Lung (tissue), 11 donors: ENCODE measurements at regions not wholly inside any gene's neighbourhood (a gene's known extent, or its start where the extent isn't known, plus 50 kb on each side); places are given as distances from the start of the nearest gene placed in this dataset.
A peak's percentile ranks its signal among the peaks of the same experiment; 100 is the strongest.

ENCODE experiments used
- ATAC-seq: fragments of 200-7000 bp; cut with Tn5 transposase; one replicate; pipeline ENCODE4 v1.9.1; 2020; ENCODE audit warnings: moderate number of reproducible peaks; ENCODE audit not compliant: insufficient read depth, low FRiP score
- DNase-seq, 3 donors: peaks; one replicate each; pipeline ENCODE4 v3.0.0-alpha.2; 2013 to 2017
- H3K27ac ChIP-seq, 2 donors: one replicate each; pipeline ENCODE4 v1.5.1; 2013; ENCODE audit warnings: mild to moderate bottlenecking in 2 of 2, moderate library complexity in 2 of 2, control low read depth in 1 of 2, inconsistent platforms in 1 of 2, low read depth in 1 of 2, low read length in 1 of 2
- H3K27me3 ChIP-seq, 3 donors: one replicate each; pipeline ENCODE4 v1.5.1; 2013; ENCODE audit warnings: low read length in 2 of 3; ENCODE audit not compliant: control insufficient read depth in 3 of 3, insufficient read depth in 3 of 3
- H3K36me3 ChIP-seq, 4 donors: one replicate each; pipeline ENCODE4 v1.5.1; 2013; ENCODE audit warnings: low read length in 4 of 4, mild to moderate bottlenecking in 1 of 4, moderate library complexity in 1 of 4; ENCODE audit not compliant: control insufficient read depth in 4 of 4, insufficient read depth in 4 of 4
- H3K4me1 ChIP-seq, 5 donors: one replicate each; pipeline ENCODE4 v1.5.1; 2013; ENCODE audit warnings: low read length in 5 of 5, mild to moderate bottlenecking in 2 of 5, moderate library complexity in 1 of 5; ENCODE audit not compliant: control insufficient read depth in 5 of 5, insufficient read depth in 5 of 5
- H3K4me3 ChIP-seq: one replicate; pipeline ENCODE4 v1.5.1; 2013; ENCODE audit warnings: mild to moderate bottlenecking, control low read depth, moderate library complexity
- H3K9ac ChIP-seq, 2 donors: one replicate each; pipeline ENCODE4 v1.5.1; 2013; ENCODE audit warnings: low read length in 2 of 2, control low read depth in 1 of 2; ENCODE audit not compliant: insufficient read depth in 1 of 2
- H3K9me3 ChIP-seq, 4 donors: one replicate each; pipeline ENCODE4 v1.5.1; 2013; ENCODE audit warnings: low read length in 3 of 4, mild to moderate bottlenecking in 1 of 4, moderate library complexity in 1 of 4; ENCODE audit not compliant: control insufficient read depth in 4 of 4, insufficient read depth in 3 of 4
- WGBS, 2 donors: extraction: QIAGEN DNeasy Blood & Tissue Kit; methylation state at CpG; one replicate each; pipeline ENCODE4 v1.1.7; 2013; 5-methylcytosine and 5-hydroxymethylcytosine counted together
- TF ChIP-seq, protein P1 (sequence below): IDR thresholded peaks from 2 replicates; pipeline ENCODE4 v1.5.1; 2012; ENCODE audit warnings: mild to moderate bottlenecking; ENCODE audit errors: control extremely low read depth, extremely low read depth
- donor health status: control.
- donor health status: control.
- donor health status: Bipolar disorder and iron deficiency.
- donor health status: healthy.
- donor health status: DM: yes; HTN: yes; CAD: no.

DNA sequence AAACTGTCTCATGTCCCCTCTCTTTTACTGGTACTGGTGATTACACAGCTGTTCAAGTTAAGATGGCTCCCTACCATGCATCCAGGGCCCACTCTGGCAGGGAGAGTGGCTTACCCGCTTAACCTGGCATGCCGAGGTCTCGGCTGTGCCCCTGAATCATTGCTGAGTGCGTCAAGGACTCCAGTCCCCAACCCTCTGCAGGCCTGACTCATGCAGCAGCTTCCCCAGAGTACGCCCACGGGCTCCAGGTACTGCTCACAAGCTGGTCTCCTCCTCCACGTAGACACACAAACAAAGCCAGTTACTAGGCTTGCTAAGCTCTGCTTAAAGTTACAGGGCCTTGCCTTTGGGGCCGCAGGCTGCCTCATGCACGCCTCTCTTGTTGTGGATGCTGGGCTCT is 447.4 kb downstream of the COG6 start:
- H3K27me3 ChIP-seq: no peaks in the 10 kb centered on the region
- no peaks in the 10 kb centered on the region for H3K4me1 ChIP-seq
- WGBS, 2 donors: 87 to 93% methylated on average over 9 of the region's 9 CpGs
- ATAC-seq (no peak), DNase-seq (no peak)
- H3K9me3 ChIP-seq: no peaks in the 10 kb centered on the region
- TF ChIP-seq, protein P1, sequence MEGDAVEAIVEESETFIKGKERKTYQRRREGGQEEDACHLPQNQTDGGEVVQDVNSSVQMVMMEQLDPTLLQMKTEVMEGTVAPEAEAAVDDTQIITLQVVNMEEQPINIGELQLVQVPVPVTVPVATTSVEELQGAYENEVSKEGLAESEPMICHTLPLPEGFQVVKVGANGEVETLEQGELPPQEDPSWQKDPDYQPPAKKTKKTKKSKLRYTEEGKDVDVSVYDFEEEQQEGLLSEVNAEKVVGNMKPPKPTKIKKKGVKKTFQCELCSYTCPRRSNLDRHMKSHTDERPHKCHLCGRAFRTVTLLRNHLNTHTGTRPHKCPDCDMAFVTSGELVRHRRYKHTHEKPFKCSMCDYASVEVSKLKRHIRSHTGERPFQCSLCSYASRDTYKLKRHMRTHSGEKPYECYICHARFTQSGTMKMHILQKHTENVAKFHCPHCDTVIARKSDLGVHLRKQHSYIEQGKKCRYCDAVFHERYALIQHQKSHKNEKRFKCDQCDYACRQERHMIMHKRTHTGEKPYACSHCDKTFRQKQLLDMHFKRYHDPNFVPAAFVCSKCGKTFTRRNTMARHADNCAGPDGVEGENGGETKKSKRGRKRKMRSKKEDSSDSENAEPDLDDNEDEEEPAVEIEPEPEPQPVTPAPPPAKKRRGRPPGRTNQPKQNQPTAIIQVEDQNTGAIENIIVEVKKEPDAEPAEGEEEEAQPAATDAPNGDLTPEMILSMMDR: no peak
- no peak overlapping the region for H3K4me3 ChIP-seq
- no peak overlapping the region for H3K9ac ChIP-seq
- no peak overlapping the region for H3K27ac ChIP-seq
- H3K36me3 ChIP-seq: no peaks in the 10 kb centered on the region

DNA sequence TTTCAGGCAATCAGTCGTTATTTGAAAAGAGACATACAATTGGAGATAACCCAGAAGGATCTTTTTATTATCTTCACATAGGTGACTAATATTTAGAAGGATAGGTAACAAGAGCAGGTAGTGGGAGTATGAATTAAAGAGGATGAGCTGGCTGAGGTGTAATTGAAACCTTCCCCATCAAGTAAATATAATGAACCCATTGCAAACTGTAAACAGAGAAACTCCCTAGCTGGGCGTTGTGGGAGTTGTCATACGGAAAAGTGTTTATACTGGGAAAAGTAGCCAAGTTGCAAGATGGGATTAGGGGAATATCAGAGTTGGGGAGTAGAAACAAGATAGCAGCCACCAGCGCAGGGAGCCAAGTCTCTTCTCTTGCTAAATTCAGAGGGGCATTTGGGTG is 448.4 kb downstream of the COG6 start:
- DNase-seq (no peak), ATAC-seq (no peak)
- no peaks in the 10 kb centered on the region for H3K9me3 ChIP-seq
- WGBS, 2 donors: 79 to 83% methylated on average over 4 of the region's 4 CpGs
- H3K27ac ChIP-seq: no peak overlapping the region
- H3K27me3 ChIP-seq: no peaks in the 10 kb centered on the region
- TF ChIP-seq, protein P1: no peak
- H3K4me1 ChIP-seq: no peaks in the 10 kb centered on the region
- no peaks in the 10 kb centered on the region for H3K36me3 ChIP-seq
- no peak overlapping the region for H3K9ac ChIP-seq
- H3K4me3 ChIP-seq: no peak overlapping the region

DNA sequence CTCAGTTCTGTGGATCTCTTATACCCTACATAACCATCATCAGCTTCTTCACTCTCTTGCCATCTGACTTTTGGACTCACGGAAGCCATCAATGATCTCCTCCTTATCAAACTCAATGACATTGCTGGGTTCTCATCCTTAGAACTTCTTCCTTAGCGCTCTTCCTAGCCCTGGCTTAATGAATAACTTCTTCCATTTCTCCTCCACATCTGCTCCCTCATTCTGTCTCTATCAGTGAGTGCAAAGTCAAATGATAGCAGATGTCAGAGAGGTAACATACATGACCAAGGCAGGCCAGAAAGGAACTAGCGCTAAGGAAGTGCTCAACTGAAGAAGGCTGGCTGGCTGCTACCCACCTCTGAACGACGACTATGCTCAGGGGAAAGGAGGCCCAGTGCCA is 449.8 kb downstream of the COG6 start:
- DNase-seq: no peak
- TF ChIP-seq, protein P1: no peak
- WGBS, 2 donors: 85 to 91% methylated on average over 5 of the region's 5 CpGs
- H3K4me1 ChIP-seq: no peaks in the 10 kb centered on the region
- no peaks in the 10 kb centered on the region for H3K36me3 ChIP-seq
- ATAC-seq: no peak
- no peak overlapping the region for H3K9ac ChIP-seq
- H3K27ac ChIP-seq: no peak overlapping the region
- H3K27me3 ChIP-seq: no peaks in the 10 kb centered on the region
- H3K4me3 ChIP-seq: no peak overlapping the region
- H3K9me3 ChIP-seq: no peaks in the 10 kb centered on the region

DNA sequence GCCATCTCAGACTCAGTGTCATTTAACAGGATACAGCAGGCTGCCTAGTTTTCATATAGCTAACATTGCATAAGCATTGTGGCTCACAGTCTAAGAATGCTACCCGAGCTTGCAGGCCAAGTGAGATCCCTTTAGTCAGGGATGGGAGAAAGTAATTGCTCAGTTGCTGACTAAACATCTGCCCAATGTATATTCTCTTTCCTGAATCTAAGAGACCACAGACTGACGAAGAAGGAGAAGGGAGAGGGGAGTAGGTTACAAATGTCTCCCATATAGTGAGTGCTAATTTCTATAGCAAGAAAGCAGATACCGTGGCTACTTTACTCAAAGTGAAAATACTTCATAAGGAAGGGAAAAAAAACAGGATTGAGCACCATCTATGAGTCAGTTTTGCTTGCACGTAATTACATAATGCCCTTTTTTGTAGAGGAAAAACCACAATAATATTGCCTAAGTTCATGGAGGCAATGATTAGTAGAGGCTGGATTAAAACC is 453.9 kb downstream of the COG6 start:
- Histone ChIP-seq H3K36me3 (no peaks in the 10 kb centered on the region), H3K9me3 (no peaks in the 10 kb centered on the region), H3K27me3 (no peaks in the 10 kb centered on the region), H3K4me1 (no peaks in the 10 kb centered on the region), H3K27ac (no peak overlapping the region), H3K4me3 (no peak overlapping the region), H3K9ac (no peak overlapping the region)
- whole genome bisulfite sequencing, 2 donors: 63 to 65% methylated on average over 4 of the region's 4 CpGs
- DNase-seq (peak in 1 of 3 donors; percentile 47), ATAC-seq (peak; percentile 21)
- TF ChIP-seq, protein P1: no peak
